Activated naive CD8-positive, alpha-beta T cell treated with anti-CD3 and anti-CD28 coated beads for 36 hours (primary cell): ENCODE measurements at regions not wholly inside any gene's neighbourhood (a gene's known extent, or its start where the extent isn't known, plus 50 kb on each side); places are given as distances from the start of the nearest gene placed in this dataset.
"Not testable (repeated sequence)": the region's sequence is repeated elsewhere in the genome, so short reads cannot be mapped to it uniquely, and the experiment has no call there.

Experiments
- DNase-seq: peaks from one replicate; pipeline ENCODE4 v3.0.0; 2021
- H3K27ac Mint-ChIP-seq: one replicate; pipeline ENCODE4 v1.8.0; 2022; ENCODE audit warnings: mild to moderate bottlenecking, moderate library complexity, mixed read lengths
- H3K27me3 Mint-ChIP-seq: one replicate; pipeline ENCODE4 v1.8.0; 2022; ENCODE audit warnings: mild to moderate bottlenecking, mixed read lengths
- H3K36me3 Mint-ChIP-seq: one replicate; pipeline ENCODE4 v1.8.0; 2021; ENCODE audit warnings: mild to moderate bottlenecking, mixed read lengths
- H3K4me1 Mint-ChIP-seq: one replicate; pipeline ENCODE4 v1.8.0; 2021; ENCODE audit warnings: mixed read lengths
- H3K4me3 Mint-ChIP-seq: one replicate; pipeline ENCODE4 v1.8.0; 2022; ENCODE audit warnings: mild to moderate bottlenecking, moderate library complexity, mixed read lengths
- H3K9me3 Mint-ChIP-seq: one replicate; pipeline ENCODE4 v1.8.0; 2022; ENCODE audit warnings: mixed read lengths

GRCh38 chr6:91926361-91926760, 1339.5 kb upstream of the MAP3K7 start:
- H3K4me1 Mint-ChIP-seq, result no peaks in the 10 kb centered on the region
- peaks cover 11% of the 10 kb centered on the region for H3K9me3 Mint-ChIP-seq
- H3K36me3 Mint-ChIP-seq, result no peaks in the 10 kb centered on the region
- no peaks in the 10 kb centered on the region for H3K27me3 Mint-ChIP-seq
- H3K27ac Mint-ChIP-seq, result no peak overlapping the region
- no peak for DNase-seq
- H3K4me3 Mint-ChIP-seq, result no peak overlapping the region

- H3K9me3 Mint-ChIP-seq, result peaks cover 12% of the 10 kb centered on the region
- H3K27me3 Mint-ChIP-seq, result no peaks in the 10 kb centered on the region
- H3K4me1 Mint-ChIP-seq, result no peaks in the 10 kb centered on the region
- H3K4me3 Mint-ChIP-seq, result no peak overlapping the region
- H3K27ac Mint-ChIP-seq, result no peak overlapping the region
- no peak for DNase-seq
- no peaks in the 10 kb centered on the region for H3K36me3 Mint-ChIP-seq
These were observed 1325.1 kb upstream of the MAP3K7 start for GRCh38 chr6:91911945-91912344.

GRCh38 chr6:91904586-91905164, 1317.8 kb upstream of the MAP3K7 start:
- Mint-ChIP-seq H3K4me3 (no peak overlapping the region), H3K36me3 (no peaks in the 10 kb centered on the region), H3K27me3 (no peaks in the 10 kb centered on the region), H3K4me1 (no peaks in the 10 kb centered on the region), H3K27ac (no peak overlapping the region), H3K9me3 (peaks cover 13% of the 10 kb centered on the region)
- DNase-seq, result no peak

- peaks cover 17% of the 10 kb centered on the region for H3K9me3 Mint-ChIP-seq
- DNase-seq, result no peak
- H3K27me3 Mint-ChIP-seq, result no peaks in the 10 kb centered on the region
- no peak overlapping the region for H3K27ac Mint-ChIP-seq
- H3K4me3 Mint-ChIP-seq, result no peak overlapping the region
- H3K4me1 Mint-ChIP-seq, result no peaks in the 10 kb centered on the region
- H3K36me3 Mint-ChIP-seq, result no peaks in the 10 kb centered on the region
These were observed 1308.9 kb upstream of the MAP3K7 start for GRCh38 chr6:91895599-91896285.

GRCh38 chr6:91886183-91886795, 1299.4 kb upstream of the MAP3K7 start:
- no peak overlapping the region for H3K27ac Mint-ChIP-seq

GRCh38 chr6:91881791-91882190, 1294.9 kb upstream of the MAP3K7 start:
- H3K4me1 Mint-ChIP-seq, H3K27ac Mint-ChIP-seq, H3K4me3 Mint-ChIP-seq, H3K27me3 Mint-ChIP-seq, H3K36me3 Mint-ChIP-seq, DNase-seq: not testable (repeated sequence)
- peaks cover 20% of the 10 kb centered on the region for H3K9me3 Mint-ChIP-seq

More at GRCh38 chr6:91886183-91886795, 1299.4 kb upstream of the MAP3K7 start:
- Mint-ChIP-seq H3K36me3 (no peaks in the 10 kb centered on the region), H3K9me3 (peaks cover 30% of the 10 kb centered on the region), H3K4me1 (no peaks in the 10 kb centered on the region), H3K4me3 (no peak overlapping the region), H3K27me3 (no peaks in the 10 kb centered on the region)
- DNase-seq, result no peak

- H3K27me3 Mint-ChIP-seq, result no peaks in the 10 kb centered on the region
- H3K4me1 Mint-ChIP-seq, result no peaks in the 10 kb centered on the region
- no peak overlapping the region for H3K27ac Mint-ChIP-seq
- peaks cover 8% of the 10 kb centered on the region for H3K9me3 Mint-ChIP-seq
- H3K36me3 Mint-ChIP-seq, result no peaks in the 10 kb centered on the region
- no peak overlapping the region for H3K4me3 Mint-ChIP-seq
- DNase-seq, result no peak
These were observed 1292.6 kb upstream of the MAP3K7 start for GRCh38 chr6:91879386-91879995.

- Mint-ChIP-seq H3K9me3 (peaks cover 1% of the 10 kb centered on the region), H3K4me3 (no peak overlapping the region), H3K36me3 (no peaks in the 10 kb centered on the region), H3K4me1 (no peaks in the 10 kb centered on the region), H3K27me3 (no peaks in the 10 kb centered on the region), H3K27ac (no peak overlapping the region)
- DNase-seq, result no peak
These were observed 1291.1 kb upstream of the MAP3K7 start for GRCh38 chr6:91877994-91878393.

- Mint-ChIP-seq H3K36me3 (no peaks in the 10 kb centered on the region), H3K4me1 (no peaks in the 10 kb centered on the region), H3K9me3 (no peaks in the 10 kb centered on the region), H3K27me3 (no peaks in the 10 kb centered on the region), H3K27ac (no peak overlapping the region), H3K4me3 (no peak overlapping the region)
- no peak for DNase-seq
These were observed 1288.1 kb upstream of the MAP3K7 start for GRCh38 chr6:91874971-91875370.

- Mint-ChIP-seq H3K9me3 (peaks cover 2% of the 10 kb centered on the region), H3K4me3 (no peak overlapping the region), H3K27me3 (no peaks in the 10 kb centered on the region), H3K27ac (no peak overlapping the region), H3K4me1 (no peaks in the 10 kb centered on the region), H3K36me3 (no peaks in the 10 kb centered on the region)
- no peak for DNase-seq
These were observed 1281.8 kb upstream of the MAP3K7 start for GRCh38 chr6:91868539-91869202.

GRCh38 chr6:91865889-91866288, 1279.0 kb upstream of the MAP3K7 start:
- Mint-ChIP-seq H3K36me3 (no peaks in the 10 kb centered on the region), H3K4me1 (no peaks in the 10 kb centered on the region), H3K27ac (no peak overlapping the region), H3K4me3 (no peak overlapping the region), H3K27me3 (no peaks in the 10 kb centered on the region), H3K9me3 (peaks cover 2% of the 10 kb centered on the region)
- DNase-seq, result no peak

GRCh38 chr6:91864911-91865310, 1278.0 kb upstream of the MAP3K7 start:
- H3K27ac Mint-ChIP-seq, result no peak overlapping the region

GRCh38 chr6:91860541-91861335, 1273.9 kb upstream of the MAP3K7 start:
- Mint-ChIP-seq H3K27me3 (no peaks in the 10 kb centered on the region), H3K9me3 (no peaks in the 10 kb centered on the region), H3K36me3 (no peaks in the 10 kb centered on the region), H3K4me1 (no peaks in the 10 kb centered on the region), H3K4me3 (no peak overlapping the region), H3K27ac (no peak overlapping the region)
- DNase-seq, result no peak

More at GRCh38 chr6:91864911-91865310, 1278.0 kb upstream of the MAP3K7 start:
- Mint-ChIP-seq H3K27me3 (no peaks in the 10 kb centered on the region), H3K9me3 (peaks cover 2% of the 10 kb centered on the region), H3K36me3 (no peaks in the 10 kb centered on the region), H3K4me3 (no peak overlapping the region), H3K4me1 (no peaks in the 10 kb centered on the region)
- no peak for DNase-seq

- peaks cover 2% of the 10 kb centered on the region for H3K9me3 Mint-ChIP-seq
- no peak overlapping the region for H3K27ac Mint-ChIP-seq
These were observed 1265.4 kb upstream of the MAP3K7 start for GRCh38 chr6:91852252-91852651.

More at GRCh38 chr6:91852252-91852651, 1265.4 kb upstream of the MAP3K7 start:
- no peak overlapping the region for H3K4me3 Mint-ChIP-seq
- H3K27me3 Mint-ChIP-seq, result no peaks in the 10 kb centered on the region
- DNase-seq, result no peak
- H3K36me3 Mint-ChIP-seq, result no peaks in the 10 kb centered on the region
- H3K4me1 Mint-ChIP-seq, result no peaks in the 10 kb centered on the region
